ENCODE measurements at regions not wholly inside any gene's neighbourhood (a gene's known extent, or its start where the extent isn't known, plus 50 kb on each side); places are given as distances from the start of the nearest gene placed in this dataset.

GRCh38 chr13:91032104-91032503 lies 315.4 kb upstream of the MIR17HG start:
- TF ChIP-seq CTCF (IDR thresholded peaks at IDR 0.05; ENCODE audit: low read depth, low read length), result no peak
- no peak for DNase-seq (ENCODE audit: low read depth, low spot score)
- in situ Hi-C loops (cut with HindIII; ENCODE audit: low sequenced_read_pairs), result no loop called here
- H3K4me3 ChIP-seq (ENCODE audit: low read depth, low read length), result no peak overlapping the region

GRCh38 chr13:91036886-91037285 lies 310.6 kb upstream of the MIR17HG start:
- in situ Hi-C loops (cut with HindIII; ENCODE audit: low sequenced_read_pairs), result no loop called here
- TF ChIP-seq CTCF (IDR thresholded peaks at IDR 0.05; ENCODE audit: low read depth, low read length), result no peak
- H3K4me3 ChIP-seq (ENCODE audit: low read depth, low read length), result no peak overlapping the region
- DNase-seq (ENCODE audit: low read depth, low spot score), result no peak

GRCh38 chr13:91042870-91043269 lies 304.6 kb upstream of the MIR17HG start:
- TF ChIP-seq CTCF (IDR thresholded peaks at IDR 0.05; ENCODE audit: low read depth, low read length), result no peak
- no peak overlapping the region for H3K4me3 ChIP-seq (ENCODE audit: low read depth, low read length)
- no peak for DNase-seq (ENCODE audit: low read depth, low spot score)
- in situ Hi-C loops (cut with HindIII; ENCODE audit: low sequenced_read_pairs), result no loop called here

- DNase-seq (ENCODE audit: low read depth, low spot score), result peak; percentile 16
- TF ChIP-seq CTCF (IDR thresholded peaks at IDR 0.05; ENCODE audit: low read depth, low read length), result peak; percentile 44
- H3K4me3 ChIP-seq (ENCODE audit: low read depth, low read length), result no peak overlapping the region
- in situ Hi-C loops (cut with HindIII; ENCODE audit: low sequenced_read_pairs), result no loop called here
These were observed 302.0 kb upstream of the MIR17HG start for GRCh38 chr13:91045351-91046034.

GRCh38 chr13:91046715-91047327 lies 300.7 kb upstream of the MIR17HG start:
- in situ Hi-C loops (cut with HindIII; ENCODE audit: low sequenced_read_pairs), result no loop called here
- TF ChIP-seq CTCF (IDR thresholded peaks at IDR 0.05; ENCODE audit: low read depth, low read length), result no peak
- DNase-seq (ENCODE audit: low read depth, low spot score), result no peak
- H3K4me3 ChIP-seq (ENCODE audit: low read depth, low read length), result no peak overlapping the region

GRCh38 chr13:91050970-91051369 lies 296.5 kb upstream of the MIR17HG start:
- H3K4me3 ChIP-seq (ENCODE audit: low read depth, low read length), result no peak overlapping the region
- in situ Hi-C loops (cut with HindIII; ENCODE audit: low sequenced_read_pairs), result no loop called here
- no peak for TF ChIP-seq CTCF (IDR thresholded peaks at IDR 0.05; ENCODE audit: low read depth, low read length)
- no peak for DNase-seq (ENCODE audit: low read depth, low spot score)

All from astrocyte of the spinal cord (primary cell).